H1 (cell line): ENCODE measurements at regions not wholly inside any gene's neighbourhood (a gene's known extent, or its start where the extent isn't known, plus 50 kb on each side); places are given as distances from the start of the nearest gene placed in this dataset.

ENCODE experiments used
- CTCF ChIA-PET: fragments of 300-600 bp; sonication (Branson Sonifier 250); formaldehyde crosslinking; loops from one replicate; lab custom pipeline; 2021; ENCODE audit not compliant: partially characterized antibody; lab: Charles Lee
- POLR2A ChIA-PET: fragments of 300-600 bp; sonication (Branson Sonifier 250); formaldehyde crosslinking; loops from one replicate; lab custom pipeline; 2021; ENCODE audit warnings: inconsistent platforms; ENCODE audit not compliant: partially characterized antibody; lab: Charles Lee
- DNase-seq, 2 experiments: peaks; one replicate each; pipeline versions ENCODE4 v3.0.0 to v3.0.0-alpha.2; 2010 to 2022; ENCODE audit warnings: low spot score in 2 of 2, low read depth in 1 of 2, mixed read lengths in 1 of 2
- FAIRE-seq: peaks from 2 replicates; lab custom pipeline; 2011; peaks lifted over from hg19 to GRCh38; lab: Jason Lieb, UNC
- H2AFZ ChIP-seq: 2 replicates; pipeline ENCODE4 v1.8.1; 2012; ENCODE audit warnings: low read length, inconsistent platforms
- H2AK5ac ChIP-seq: 2 replicates; pipeline ENCODE4 v1.6.1; 2013; ENCODE audit warnings: low read depth, low read length
- H2BK120ac ChIP-seq: replicated peaks from 2 replicates; pipeline ENCODE3; 2013; ENCODE audit warnings: low read depth, low read length, inconsistent platforms
- H2BK12ac ChIP-seq: 2 replicates; pipeline ENCODE4 v1.6.1; 2013; ENCODE audit warnings: low read depth, low read length
- H2BK15ac ChIP-seq: 2 replicates; pipeline ENCODE4 v1.6.1; 2013; ENCODE audit warnings: low read length
- H2BK20ac ChIP-seq: 2 replicates; pipeline ENCODE4 v1.6.1; 2013; ENCODE audit warnings: low read length
- H2BK5ac ChIP-seq: 2 replicates; pipeline ENCODE4 v1.6.1; 2013; ENCODE audit warnings: low read depth, low read length
- H3K14ac ChIP-seq: 2 replicates; pipeline ENCODE4 v1.6.1; 2013; ENCODE audit warnings: inconsistent platforms; ENCODE audit not compliant: insufficient read length
- H3K18ac ChIP-seq: 2 replicates; pipeline ENCODE4 v1.6.1; 2013; ENCODE audit warnings: low read length; ENCODE audit errors: extremely low read depth
- H3K23ac ChIP-seq: 2 replicates; pipeline ENCODE4 v1.6.1; 2013; ENCODE audit warnings: inconsistent platforms; ENCODE audit not compliant: insufficient read length
- H3K23me2 ChIP-seq: 2 replicates; pipeline ENCODE4 v1.6.1; 2013; ENCODE audit warnings: low read depth, low read length
- H3K27ac ChIP-seq: 2 replicates; pipeline ENCODE4 v1.6.1; 2011; ENCODE audit warnings: low read depth, low read length, inconsistent platforms
- H3K27me3 ChIP-seq, 4 experiments: replicated peaks in 1 of 4; 1 replicate in 1 of 4; 2 replicates in 3 of 4; pipeline versions ENCODE4 v1.6.1 to v1.8.1; 2011 to 2013; ENCODE audit warnings: low read length in 3 of 4, mild to moderate bottlenecking in 3 of 4, inconsistent platforms in 2 of 4, mixed read lengths in 2 of 4, moderate library complexity in 1 of 4; ENCODE audit not compliant: control insufficient read depth in 3 of 4, insufficient read depth in 3 of 4; ENCODE audit errors: extremely low read depth in 1 of 4
- H3K36me3 ChIP-seq, 4 experiments: 2 replicates each; pipeline versions ENCODE4 v1.6.1 to v1.8.1; 2011 to 2013; ENCODE audit warnings: mild to moderate bottlenecking in 4 of 4, low read length in 3 of 4, moderate library complexity in 2 of 4, control low read depth in 1 of 4, inconsistent platforms in 1 of 4; ENCODE audit not compliant: insufficient read depth in 4 of 4, control insufficient read depth in 2 of 4
- H3K4ac ChIP-seq: replicated peaks from 2 replicates; pipeline ENCODE3; 2013; ENCODE audit warnings: low read length, low read depth, mixed read lengths, inconsistent platforms; ENCODE audit not compliant: insufficient read length
- H3K4me1 ChIP-seq, 4 experiments: replicated peaks in 1 of 4; 1 replicate in 1 of 4; 2 replicates in 3 of 4; pipeline versions ENCODE4 v1.6.1 to v1.8.1; 2011 to 2013; ENCODE audit warnings: low read length in 3 of 4, inconsistent platforms in 2 of 4, mixed read lengths in 1 of 4; ENCODE audit not compliant: insufficient read depth in 4 of 4, control insufficient read depth in 3 of 4
- H3K4me2 ChIP-seq, 2 experiments: 2 replicates each; pipeline versions ENCODE4 v1.6.1 to v1.8.1; 2011 to 2013; ENCODE audit warnings: low read depth in 2 of 2, low read length in 2 of 2, control low read depth in 1 of 2, inconsistent platforms in 1 of 2, mild to moderate bottlenecking in 1 of 2; ENCODE audit not compliant: insufficient read depth in 1 of 2
- H3K4me3 ChIP-seq, 4 experiments: fragments of 200-600, 300-600 bp in 1 of 4; sonication (generic), shearing (Covaris generic), sonication (Bioruptor Twin) in 1 of 4; 2 replicates each; pipeline versions ENCODE4 v1.5.1 to v1.8.1; 2011 to 2016; ENCODE audit warnings: low read length in 4 of 4, low read depth in 3 of 4, control low read depth in 2 of 4, inconsistent platforms in 2 of 4, mild to moderate bottlenecking in 2 of 4, mixed read lengths in 1 of 4, moderate library complexity in 1 of 4; ENCODE audit not compliant: insufficient read depth in 2 of 4; ENCODE audit errors: extremely low read depth in 1 of 4
- H3K56ac ChIP-seq: replicated peaks from 2 replicates; pipeline ENCODE3; 2013; ENCODE audit warnings: low read depth, mild to moderate bottlenecking, mixed read lengths, low read length, inconsistent platforms; ENCODE audit not compliant: insufficient read length
- H3K79me1 ChIP-seq: 2 replicates; pipeline ENCODE4 v1.6.1; 2013; ENCODE audit warnings: low read depth, low read length, control low read depth
- H3K79me2 ChIP-seq, 2 experiments: 2 replicates each; pipeline versions ENCODE4 v1.6.1 to v1.8.1; 2012 to 2013; ENCODE audit warnings: low read length in 2 of 2, mild to moderate bottlenecking in 2 of 2, inconsistent platforms in 1 of 2; ENCODE audit not compliant: insufficient read depth in 2 of 2, control insufficient read depth in 1 of 2
- H3K9ac ChIP-seq, 4 experiments: replicated peaks in 1 of 4; 1 replicate in 1 of 4; 2 replicates in 3 of 4; pipeline versions ENCODE4 v1.6.1 to v1.8.1; 2011 to 2013; ENCODE audit warnings: low read depth in 3 of 4, low read length in 3 of 4, control low read depth in 2 of 4, mild to moderate bottlenecking in 2 of 4, moderate library complexity in 2 of 4, inconsistent platforms in 1 of 4; ENCODE audit errors: extremely low read depth in 1 of 4
- H3K9me3 ChIP-seq, 2 experiments: 2 replicates each; pipeline versions ENCODE4 v1.6.1 to v1.8.1; 2012 to 2013; ENCODE audit warnings: mild to moderate bottlenecking in 2 of 2, moderate library complexity in 2 of 2, control low read depth in 1 of 2, inconsistent platforms in 1 of 2, low read depth in 1 of 2, low read length in 1 of 2, mixed read lengths in 1 of 2; ENCODE audit not compliant: insufficient read depth in 2 of 2
- H4K20me1 ChIP-seq, 2 experiments: replicated peaks in 1 of 2; 2 replicates each; pipeline versions ENCODE3 to v1.8.1; 2011 to 2013; ENCODE audit warnings: inconsistent platforms in 2 of 2, low read length in 2 of 2, mild to moderate bottlenecking in 1 of 2; ENCODE audit not compliant: insufficient read depth in 2 of 2, control insufficient read depth in 1 of 2
- H4K5ac ChIP-seq: 2 replicates; pipeline ENCODE4 v1.6.1; 2013; ENCODE audit warnings: low read length, low read depth, mixed read lengths, inconsistent platforms; ENCODE audit not compliant: insufficient read length
- H4K8ac ChIP-seq: 2 replicates; pipeline ENCODE4 v1.8.0; 2013; ENCODE audit warnings: mild to moderate bottlenecking, moderate library complexity, low read length, inconsistent platforms; ENCODE audit not compliant: insufficient read depth; ENCODE audit errors: extremely low read depth
- H4K91ac ChIP-seq: replicated peaks from 2 replicates; pipeline ENCODE3; 2013; ENCODE audit warnings: low read length, mixed read lengths, inconsistent platforms; ENCODE audit not compliant: insufficient read length
- ASH2L ChIP-seq: fragments of 200-600, 300-600 bp; sonication (generic); IDR thresholded peaks from one replicate; pipeline ENCODE4 v1.7.1; 2017; ENCODE audit warnings: low read length
- CBX5 ChIP-seq: fragments of 300-800, 300-1000 bp; sonication (generic); IDR thresholded peaks from 2 replicates; pipeline ENCODE4 v1.7.1; 2016; ENCODE audit warnings: antibody characterized with exemption, low read length, low read depth
- CEBPB ChIP-seq: IDR thresholded peaks from 2 replicates; pipeline ENCODE4 v1.6.1; 2012; ENCODE audit warnings: low read depth, low read length
- E2F6 ChIP-seq: IDR thresholded peaks from 2 replicates; pipeline ENCODE4 v1.6.1; 2012; ENCODE audit warnings: inconsistent platforms
- EP300 ChIP-seq, 2 experiments: IDR thresholded peaks; 1 replicate in 1 of 2; 2 replicates in 1 of 2; pipeline ENCODE4 v1.6.1; 2011 to 2012; ENCODE audit warnings: low read depth in 2 of 2, low read length in 2 of 2, mild to moderate bottlenecking in 2 of 2, borderline replicate concordance in 1 of 2, inconsistent platforms in 1 of 2, moderate library complexity in 1 of 2
- FOSL1 ChIP-seq: IDR thresholded peaks from 2 replicates; pipeline ENCODE4 v1.6.1; 2011; ENCODE audit warnings: mild to moderate bottlenecking, low read depth, low read length, moderate library complexity; ENCODE audit not compliant: insufficient read depth
- JUND ChIP-seq: IDR thresholded peaks from 2 replicates; pipeline ENCODE4 v1.6.1; 2011; ENCODE audit warnings: mild to moderate bottlenecking, improper control_type of control experiment, low read length
- KDM5A ChIP-seq: fragments of 200-600 bp; IDR thresholded peaks from 2 replicates; pipeline ENCODE4 v1.7.1; 2012; ENCODE audit warnings: mild to moderate bottlenecking, low read length, inconsistent platforms, mixed read lengths
- NRF1 ChIP-seq: IDR thresholded peaks from 2 replicates; pipeline ENCODE4 v1.6.1; 2011; ENCODE audit warnings: mild to moderate bottlenecking, low read depth, low read length, improper control_type of control experiment
- SIX5 ChIP-seq: IDR thresholded peaks from 2 replicates; pipeline ENCODE4 v1.6.1; 2011; ENCODE audit warnings: mild to moderate bottlenecking, low read depth, low read length
- WGBS, 2 experiments: shearing (Covaris generic) in 1 of 2; methylation state at CpG; one replicate each; pipeline versions ENCODE4 v1.1.6 to v1.1.7; 2013 to 2015; ENCODE audit warnings: low lambda C conversion rate in 2 of 2, mixed read lengths in 2 of 2, inconsistent platforms in 1 of 2, low coverage in 1 of 2, missing lambda C conversion rate in 1 of 2; ENCODE audit not compliant: insufficient replicate concordance in 2 of 2, insufficient coverage in 1 of 2, insufficient read length in 1 of 2; ENCODE audit errors: extremely low coverage in 1 of 2, missing lambda C conversion rate in 1 of 2; 5-methylcytosine and 5-hydroxymethylcytosine counted together

- no peak overlapping the region for H3K9ac ChIP-seq
- H2AFZ ChIP-seq, result no peak overlapping the region
- no peaks in the 10 kb centered on the region for H3K36me3 ChIP-seq
- FAIRE-seq (no peak), DNase-seq (no peak)
- H3K9me3 ChIP-seq, result no peaks in the 10 kb centered on the region
- H3K56ac ChIP-seq, result no peak overlapping the region
- H2BK120ac ChIP-seq, result no peak overlapping the region
- TF ChIP-seq EP300 (IDR thresholded peaks at IDR 0.05; ENCODE audit: borderline replicate concordance in 1 of 2, low read depth in 2 of 2, low read length in 2 of 2), result no peak
- no peak for TF ChIP-seq CEBPB
- no peak for TF ChIP-seq NRF1
- TF ChIP-seq KDM5A, result no peak
- no peak for TF ChIP-seq SIX5
- no peak for TF ChIP-seq E2F6
- TF ChIP-seq FOSL1, result no peak
- no peak for TF ChIP-seq CBX5
- no peak for TF ChIP-seq JUND
- no peak for TF ChIP-seq ASH2L
- H2BK5ac ChIP-seq, result no peak overlapping the region
- no peak overlapping the region for H3K4me3 ChIP-seq
- H4K91ac ChIP-seq, result no peak overlapping the region
- H3K79me2 ChIP-seq, result no peaks in the 10 kb centered on the region
- H4K20me1 ChIP-seq, result no peaks in the 10 kb centered on the region
- no peaks in the 10 kb centered on the region for H3K27me3 ChIP-seq
- no peak overlapping the region for H2AK5ac ChIP-seq
- ChIA-PET CTCF (no interaction called here), POLR2A (no interaction called here)
- no peak overlapping the region for H3K4me2 ChIP-seq
- no peak overlapping the region for H3K23ac ChIP-seq
- H2BK20ac ChIP-seq, result no peak overlapping the region
- H3K4ac ChIP-seq, result no peak overlapping the region
- H3K23me2 ChIP-seq, result no peaks in the 10 kb centered on the region
- no peaks in the 10 kb centered on the region for H3K79me1 ChIP-seq
- H2BK15ac ChIP-seq, result no peak overlapping the region
- no peak overlapping the region for H3K18ac ChIP-seq
- H3K27ac ChIP-seq, result no peak overlapping the region
- H4K8ac ChIP-seq, result no peak overlapping the region
- H3K14ac ChIP-seq, result no peak overlapping the region
- no peak overlapping the region for H2BK12ac ChIP-seq
- H3K4me1 ChIP-seq, result no peaks in the 10 kb centered on the region
- 76% methylated on average over 2 of the region's 2 CpGs; no CpG with 5 or more reads in 1 of the 2 experiments for WGBS, 2 experiments
- no peak overlapping the region for H4K5ac ChIP-seq
Measured at GRCh38 chr4:75345423-75345822, 168.8 kb downstream of the RCHY1 start.
